SK-N-SH (cell line): ENCODE measurements at regions not wholly inside any gene's neighbourhood (a gene's known extent, or its start where the extent isn't known, plus 50 kb on each side); places are given as distances from the start of the nearest gene placed in this dataset.

Experiments
- CTCF ChIP-seq: fragments of 200-600 bp; sonication (generic); IDR thresholded peaks from 2 replicates; pipeline ENCODE4 v1.6.1; 2017; ENCODE audit warnings: antibody characterized with exemption, mild to moderate bottlenecking, moderate library complexity
- SIN3A ChIP-seq: IDR thresholded peaks from 2 replicates; pipeline ENCODE4 v1.6.1; 2012; ENCODE audit warnings: low read depth, mild to moderate bottlenecking, low read length, moderate library complexity, borderline replicate concordance

GRCh38 chr12:67077617-67078016 is 191.5 kb upstream of the CAND1 start:
- TF ChIP-seq CTCF (no peak), SIN3A (no peak)
